Activated effector memory CD4-positive, alpha-beta T cell treated with Interleukin-2 at 50 U/mL for 16 hours (primary cell): ENCODE measurements at regions not wholly inside any gene's neighbourhood (a gene's known extent, or its start where the extent isn't known, plus 50 kb on each side); places are given as distances from the start of the nearest gene placed in this dataset.

Experiments used
- DNase-seq: peaks from one replicate; pipeline ENCODE4 v3.0.0-alpha.2; 2020

DNA sequence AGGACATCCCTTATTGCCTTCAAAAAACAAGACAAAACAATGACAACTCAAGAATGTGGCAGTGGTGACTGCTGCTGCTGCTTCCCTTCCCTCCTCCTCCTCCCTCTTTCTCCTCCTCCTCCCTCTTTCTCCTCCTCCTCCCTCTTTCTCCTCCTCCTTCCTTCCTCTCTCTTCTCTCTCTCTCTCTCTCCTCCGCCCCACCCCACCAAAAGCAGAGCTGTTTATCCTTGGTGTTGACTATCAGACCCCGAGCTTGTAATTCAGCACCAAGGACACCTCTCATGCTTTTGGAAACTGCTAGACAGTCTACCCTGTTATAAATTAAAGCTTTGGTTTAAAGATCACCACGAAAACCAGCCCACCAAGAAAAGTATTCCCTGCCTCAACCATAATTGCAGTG, 72.4 kb upstream of the IFNAR2 start:
- DNase-seq: no peak

DNA sequence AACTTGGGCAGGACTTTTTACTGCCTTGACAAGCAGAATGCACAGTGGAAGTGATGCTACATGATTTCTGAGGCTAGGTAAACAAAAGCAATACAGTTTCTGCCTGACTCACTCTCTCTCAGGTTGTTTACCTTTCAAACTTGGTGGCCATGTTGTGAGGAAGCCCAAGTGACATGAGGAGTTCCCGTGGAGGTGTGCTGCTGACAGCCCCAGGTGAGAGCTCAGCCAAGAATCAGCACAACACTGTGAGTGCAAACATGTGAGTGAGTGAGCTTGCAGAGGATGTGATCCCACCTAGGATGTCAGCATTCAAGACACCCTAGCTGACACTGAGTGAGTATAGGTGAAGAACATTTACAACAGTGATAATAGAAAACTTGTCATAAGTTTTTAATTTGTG, 71.1 kb upstream of the IFNAR2 start:
- no peak for DNase-seq

DNA sequence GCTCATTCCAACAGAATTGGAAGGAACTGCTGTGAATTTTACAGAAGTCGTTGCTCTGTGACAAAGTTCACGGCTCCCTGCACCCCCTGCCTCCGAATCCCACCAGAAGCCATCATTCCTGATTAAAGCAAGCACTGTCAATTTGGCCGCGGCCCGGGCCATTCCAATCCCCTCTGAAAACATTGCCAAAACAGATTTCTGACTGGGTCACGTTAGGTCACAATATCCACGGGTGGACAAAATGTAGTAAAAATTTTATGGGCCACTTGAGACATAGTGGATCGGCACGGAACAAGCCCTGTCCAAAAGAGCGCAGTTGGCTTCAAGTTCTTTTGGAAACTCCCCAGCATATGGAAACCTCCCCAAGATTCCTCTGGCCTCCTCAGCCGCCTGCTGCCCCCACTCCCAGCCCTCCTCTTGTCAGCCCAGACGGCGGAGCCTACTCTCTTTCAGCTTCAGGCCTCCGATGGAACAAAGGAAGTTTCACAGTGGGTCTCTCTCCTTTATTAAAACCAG, 67.2 kb upstream of the IFNAR2 start:
- DNase-seq: no peak

DNA sequence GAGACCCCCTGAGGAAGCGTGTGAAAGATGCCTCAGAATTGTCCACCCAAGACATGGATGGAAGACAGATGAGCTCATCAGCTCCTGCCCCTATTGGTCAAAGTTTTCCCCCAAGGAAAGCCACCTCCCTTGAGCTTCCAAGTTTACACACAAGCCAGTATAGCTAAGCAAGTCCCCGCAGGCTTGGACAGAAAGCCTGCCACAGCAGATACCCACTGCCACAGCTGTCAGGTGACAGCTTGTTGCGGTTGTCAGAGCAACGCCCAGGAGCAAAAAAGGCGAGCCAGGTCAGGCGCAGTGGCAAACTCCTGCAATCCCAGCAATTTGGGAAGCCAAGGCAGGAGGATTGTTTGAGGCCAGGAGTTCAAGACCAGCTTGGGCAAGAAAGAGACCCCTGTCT, 60.9 kb upstream of the IFNAR2 start:
- no peak for DNase-seq

DNA sequence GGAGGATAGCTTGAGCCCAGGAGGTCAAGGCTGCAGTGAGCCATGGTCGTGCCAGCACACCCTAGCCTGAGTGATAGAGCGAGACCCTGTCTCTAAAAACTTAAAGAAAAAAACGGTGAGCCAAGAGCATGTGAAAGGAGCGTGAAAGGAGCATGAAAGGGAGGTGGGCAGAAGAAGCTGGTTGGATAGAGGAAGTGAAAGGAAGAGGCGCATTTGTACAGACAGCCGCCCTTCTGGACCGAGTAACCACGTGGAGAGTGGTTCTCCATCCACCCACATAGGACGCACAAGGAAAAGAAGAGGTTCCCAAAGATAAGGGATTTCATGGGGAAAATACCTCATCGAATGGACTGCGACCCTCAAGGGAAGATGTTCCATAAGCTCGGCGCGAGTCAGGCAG, 60.4 kb upstream of the IFNAR2 start:
- no peak for DNase-seq

DNA sequence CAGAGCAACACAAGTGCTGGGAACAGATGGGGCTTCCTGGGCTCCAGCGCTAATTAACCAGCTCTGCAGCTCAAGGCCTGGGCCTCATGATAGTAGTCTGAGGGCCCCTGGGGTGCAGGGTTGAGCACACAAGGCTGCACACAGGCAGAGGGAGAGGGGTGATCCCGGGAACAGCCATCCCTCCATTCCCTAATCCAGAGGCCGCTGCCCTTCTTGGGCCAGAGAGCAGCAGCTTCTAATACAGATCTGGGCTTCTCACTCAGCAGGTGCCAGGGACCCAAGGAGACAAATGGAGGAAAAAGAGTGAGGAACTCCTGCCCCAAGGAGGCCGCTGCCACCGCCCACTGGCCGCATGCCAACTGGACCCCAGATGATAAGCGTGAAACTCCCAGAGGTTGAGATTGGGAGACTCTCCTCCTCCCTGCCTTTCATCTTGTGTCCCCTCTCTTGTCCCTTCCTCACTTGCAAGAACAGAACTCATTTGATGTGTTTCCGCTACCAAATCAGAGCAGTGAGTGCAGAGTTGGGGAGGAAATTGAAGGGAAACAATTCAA, 58.0 kb upstream of the IFNAR2 start:
- no peak for DNase-seq

DNA sequence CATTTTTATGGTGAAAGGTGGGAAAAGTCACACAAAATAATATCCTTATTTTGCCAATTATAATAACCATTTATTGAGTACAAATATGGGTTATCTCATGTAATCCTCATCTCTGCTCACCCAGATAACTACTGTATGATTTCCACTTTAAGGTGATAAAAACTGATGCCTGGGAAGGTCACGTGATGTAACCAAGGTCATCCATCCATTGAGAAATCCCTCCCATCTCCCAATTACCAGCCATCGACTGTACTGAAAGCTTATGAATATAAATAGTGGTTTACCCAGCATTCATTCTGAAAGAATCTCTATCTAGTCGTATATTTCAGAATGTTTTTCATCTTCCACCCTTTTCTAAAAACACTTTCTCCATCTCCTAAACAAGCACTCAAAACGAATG, 55.0 kb upstream of the IFNAR2 start:
- DNase-seq: no peak
